IMR-90 (cell line): ENCODE measurements at regions not wholly inside any gene's neighbourhood (a gene's known extent, or its start where the extent isn't known, plus 50 kb on each side); places are given as distances from the start of the nearest gene placed in this dataset.

ENCODE experiments used
- ATAC-seq: fragments of 200-7000 bp; cut with Tn5 transposase; 2 replicates; pipeline ENCODE4 v1.9.1; 2020; ENCODE audit warnings: low read depth, mild to moderate bottlenecking, moderate library complexity
- BruUV-seq: library from RNA; stranded (reverse); fragments of 400-500 nt; replicated peaks from 2 replicates; lab custom pipeline; 2021; lab: Mats Ljungman, UMichigan
- CTCF ChIA-PET: fragments of 300-600 bp; formaldehyde crosslinking; extraction: SDS; loops from one replicate; lab custom pipeline; 2021; ENCODE audit warnings: antibody characterized with exemption; lab: Yijun Ruan, JAX
- POLR2A ChIA-PET: fragments of 300-600 bp; sonication (Branson Sonifier 250); formaldehyde crosslinking; loops from one replicate; lab custom pipeline; 2022; ENCODE audit warnings: antibody characterized with exemption; ENCODE audit not compliant: unreplicated experiment; lab: Charles Lee
- DNase-seq: peaks from one replicate; pipeline ENCODE4 v3.0.0; 2013
- H2AFZ ChIP-seq: replicated peaks from 2 replicates; pipeline ENCODE3; 2013; ENCODE audit warnings: low read length, mild to moderate bottlenecking; ENCODE audit not compliant: poor library complexity
- H2AK5ac ChIP-seq: 2 replicates; pipeline ENCODE4 v1.6.1; 2013; ENCODE audit warnings: low read depth, low read length, inconsistent platforms
- H2AK9ac ChIP-seq: replicated peaks from 2 replicates; pipeline ENCODE3; 2013; ENCODE audit warnings: mild to moderate bottlenecking, low read depth, low read length, moderate library complexity; ENCODE audit not compliant: poor library complexity
- H2BK120ac ChIP-seq: 2 replicates; pipeline ENCODE4 v1.6.1; 2013; ENCODE audit warnings: low read depth, low read length, inconsistent platforms
- H2BK15ac ChIP-seq: 3 replicates; pipeline ENCODE4 v1.6.1; 2013; ENCODE audit warnings: low read depth, low read length, inconsistent platforms
- H2BK20ac ChIP-seq: 2 replicates; pipeline ENCODE4 v1.6.1; 2013; ENCODE audit warnings: low read depth, mild to moderate bottlenecking, inconsistent platforms, low read length, moderate library complexity
- H2BK5ac ChIP-seq: 2 replicates; pipeline ENCODE4 v1.6.1; 2013; ENCODE audit warnings: mild to moderate bottlenecking, low read depth, low read length, inconsistent platforms; ENCODE audit not compliant: poor library complexity, severe bottlenecking
- H3K14ac ChIP-seq: replicated peaks from 2 replicates; pipeline ENCODE4 v1.6.1; 2013; ENCODE audit warnings: low read depth, low read length, inconsistent platforms
- H3K18ac ChIP-seq: 2 replicates; pipeline ENCODE4 v1.6.1; 2013; ENCODE audit warnings: low read depth, low read length, control low read depth
- H3K23ac ChIP-seq: 2 replicates; pipeline ENCODE4 v1.6.1; 2013; ENCODE audit warnings: low read depth, low read length, inconsistent platforms
- H3K27ac ChIP-seq: 2 replicates; pipeline ENCODE4 v1.5.1; 2013; ENCODE audit warnings: mild to moderate bottlenecking, control low read depth, low read length; ENCODE audit not compliant: insufficient read depth
- H3K27me3 ChIP-seq: 2 replicates; pipeline ENCODE4 v1.6.1; 2013; ENCODE audit warnings: low read length; ENCODE audit not compliant: control insufficient read depth, insufficient read depth
- H3K36me3 ChIP-seq: 2 replicates; pipeline ENCODE4 v1.6.1; 2013; ENCODE audit warnings: low read length, mixed read lengths; ENCODE audit not compliant: control insufficient read depth, insufficient read depth
- H3K4ac ChIP-seq: 2 replicates; pipeline ENCODE4 v1.6.1; 2013; ENCODE audit warnings: low read depth, low read length, inconsistent platforms
- H3K4me1 ChIP-seq: 2 replicates; pipeline ENCODE4 v1.6.1; 2013; ENCODE audit warnings: low read length, mixed read lengths; ENCODE audit not compliant: control insufficient read depth, insufficient read depth
- H3K4me2 ChIP-seq: 2 replicates; pipeline ENCODE4 v1.6.1; 2013; ENCODE audit warnings: low read depth, mild to moderate bottlenecking, control low read depth, low read length, moderate library complexity
- H3K4me3 ChIP-seq: 2 replicates; pipeline ENCODE4 v1.5.1; 2013; ENCODE audit warnings: low read depth, mild to moderate bottlenecking, control low read depth, low read length, moderate library complexity; ENCODE audit not compliant: insufficient read depth
- H3K56ac ChIP-seq: 2 replicates; pipeline ENCODE4 v1.6.1; 2013; ENCODE audit warnings: low read length, inconsistent platforms; ENCODE audit not compliant: insufficient read depth; ENCODE audit errors: extremely low read depth
- H3K79me1 ChIP-seq, 2 experiments: 2 replicates each; pipeline ENCODE4 v1.6.1; 2013; ENCODE audit warnings: low read length in 2 of 2, inconsistent platforms in 1 of 2, low read depth in 1 of 2
- H3K9ac ChIP-seq: 2 replicates; pipeline ENCODE4 v1.6.1; 2013; ENCODE audit warnings: low read depth, low read length, control low read depth
- H3K9me1 ChIP-seq: 2 replicates; pipeline ENCODE4 v1.6.1; 2013; ENCODE audit warnings: low read length, inconsistent platforms; ENCODE audit not compliant: insufficient read depth
- H3K9me3 ChIP-seq: 2 replicates; pipeline ENCODE4 v1.6.1; 2013; ENCODE audit warnings: low read length; ENCODE audit not compliant: control insufficient read depth, insufficient read depth
- H4K20me1 ChIP-seq: 2 replicates; pipeline ENCODE4 v1.6.1; 2013; ENCODE audit warnings: low read length, inconsistent platforms; ENCODE audit not compliant: insufficient read depth
- H4K5ac ChIP-seq: 2 replicates; pipeline ENCODE4 v1.6.1; 2013; ENCODE audit warnings: mild to moderate bottlenecking, low read depth, low read length, control low read depth
- H4K8ac ChIP-seq, 2 experiments: 2 replicates each; pipeline ENCODE4 v1.6.1; 2013; ENCODE audit warnings: low read depth in 2 of 2, low read length in 2 of 2, control low read depth in 1 of 2, inconsistent platforms in 1 of 2
- H4K91ac ChIP-seq: 2 replicates; pipeline ENCODE4 v1.6.1; 2013; ENCODE audit warnings: low read depth, low read length, inconsistent platforms; ENCODE audit not compliant: insufficient read depth
- BHLHE40 ChIP-seq: fragments of 150-350 bp; IDR thresholded peaks from 2 replicates; pipeline ENCODE4 v1.6.1; 2016; ENCODE audit warnings: mild to moderate bottlenecking, low read depth, low read length
- CEBPB ChIP-seq: IDR thresholded peaks from 2 replicates; pipeline ENCODE4 v1.6.1; 2012; ENCODE audit warnings: low read depth, low read length, improper control_type of control experiment
- CHD1 ChIP-seq: IDR thresholded peaks from 2 replicates; pipeline ENCODE4 v1.6.1; 2012; ENCODE audit warnings: low read depth, low read length, improper control_type of control experiment
- FOS ChIP-seq: fragments of 150-350 bp; IDR thresholded peaks from 2 replicates; pipeline ENCODE4 v1.6.1; 2016; ENCODE audit warnings: low read depth, low read length
- MAFK ChIP-seq: IDR thresholded peaks from 2 replicates; pipeline ENCODE4 v1.6.1; 2012; ENCODE audit warnings: low read depth, low read length, improper control_type of control experiment
- MAZ ChIP-seq: IDR thresholded peaks from 2 replicates; pipeline ENCODE4 v1.6.1; 2012; ENCODE audit warnings: low read depth, mild to moderate bottlenecking, low read length, improper control_type of control experiment, moderate library complexity, borderline replicate concordance
- MXI1 ChIP-seq: IDR thresholded peaks from 2 replicates; pipeline ENCODE4 v1.6.1; 2012; ENCODE audit warnings: low read depth, mild to moderate bottlenecking, low read length, moderate library complexity, borderline replicate concordance
- NFE2L2 ChIP-seq: fragments of 150-350 bp; IDR thresholded peaks from 2 replicates; pipeline ENCODE4 v1.6.1; 2016; ENCODE audit warnings: low read depth, mild to moderate bottlenecking, low read length
- POLR2A ChIP-seq: IDR thresholded peaks from 2 replicates; pipeline ENCODE4 v1.6.1; 2012; ENCODE audit warnings: mild to moderate bottlenecking, low read depth, low read length
- RAD21 ChIP-seq: IDR thresholded peaks from 2 replicates; pipeline ENCODE4 v1.6.1; 2012; ENCODE audit warnings: low read length, improper control_type of control experiment
- RCOR1 ChIP-seq: IDR thresholded peaks from 2 replicates; pipeline ENCODE4 v1.6.1; 2012; ENCODE audit warnings: mild to moderate bottlenecking, low read length, improper control_type of control experiment; ENCODE audit not compliant: insufficient replicate concordance
- RFX5 ChIP-seq: IDR thresholded peaks from 2 replicates; pipeline ENCODE4 v1.8.0; 2012; ENCODE audit warnings: low read depth, mild to moderate bottlenecking, low read length, moderate library complexity
- SMC3 ChIP-seq: fragments of 150-350 bp; IDR thresholded peaks from 2 replicates; pipeline ENCODE4 v1.6.1; 2016; ENCODE audit warnings: low read depth, mild to moderate bottlenecking, antibody characterized with exemption, low read length, moderate library complexity
- WGBS, 2 experiments: methylation state at CpG; one replicate each; pipeline versions ENCODE4 v1.1.5 to v1.1.7; 2013; ENCODE audit warnings: missing lambda C conversion rate in 2 of 2; ENCODE audit not compliant: insufficient read length in 1 of 2; ENCODE audit errors: extremely low coverage in 2 of 2; 5-methylcytosine and 5-hydroxymethylcytosine counted together
- dilution Hi-C: fragments of 300-500 bp; cut with HindIII; formaldehyde crosslinking; loops from one replicate; pipeline ENCODE4 v1.14.3; 2018; ENCODE audit warnings: low sequenced_read_pairs; ENCODE audit not compliant: unreplicated experiment
- in situ Hi-C: fragments of 300-500 bp; cut with MboI; formaldehyde crosslinking; loops from 3 replicates; pipeline ENCODE4 v1.14.3; 2019; ENCODE audit warnings: low sequenced_read_pairs, inconsistent platforms, mixed read lengths
- intact Hi-C: fragments of 100-400 bp; cut with micrococcal nuclease; formaldehyde crosslinking; loops from 2 replicates; pipeline ENCODE4 v1.10.0; 2022
- TF ChIP-seq, protein P1 (sequence below): conservative IDR thresholded peaks from 2 replicates; pipeline ENCODE4 v1.5.1; 2012; ENCODE audit warnings: mild to moderate bottlenecking, low read depth, low read length, improper control_type of control experiment
- TF ChIP-seq, protein P2 (sequence below): fragments of 150-350 bp; IDR thresholded peaks from 2 replicates; pipeline ENCODE4 v1.6.1; 2017; ENCODE audit warnings: mild to moderate bottlenecking, antibody characterized with exemption, low read length, low read depth
- TF ChIP-seq, protein P3 (sequence below): fragments of 150-350 bp; IDR thresholded peaks from 2 replicates; pipeline ENCODE4 v1.6.1; 2016; ENCODE audit warnings: low read depth, mild to moderate bottlenecking, low read length, moderate library complexity, borderline replicate concordance

DNA sequence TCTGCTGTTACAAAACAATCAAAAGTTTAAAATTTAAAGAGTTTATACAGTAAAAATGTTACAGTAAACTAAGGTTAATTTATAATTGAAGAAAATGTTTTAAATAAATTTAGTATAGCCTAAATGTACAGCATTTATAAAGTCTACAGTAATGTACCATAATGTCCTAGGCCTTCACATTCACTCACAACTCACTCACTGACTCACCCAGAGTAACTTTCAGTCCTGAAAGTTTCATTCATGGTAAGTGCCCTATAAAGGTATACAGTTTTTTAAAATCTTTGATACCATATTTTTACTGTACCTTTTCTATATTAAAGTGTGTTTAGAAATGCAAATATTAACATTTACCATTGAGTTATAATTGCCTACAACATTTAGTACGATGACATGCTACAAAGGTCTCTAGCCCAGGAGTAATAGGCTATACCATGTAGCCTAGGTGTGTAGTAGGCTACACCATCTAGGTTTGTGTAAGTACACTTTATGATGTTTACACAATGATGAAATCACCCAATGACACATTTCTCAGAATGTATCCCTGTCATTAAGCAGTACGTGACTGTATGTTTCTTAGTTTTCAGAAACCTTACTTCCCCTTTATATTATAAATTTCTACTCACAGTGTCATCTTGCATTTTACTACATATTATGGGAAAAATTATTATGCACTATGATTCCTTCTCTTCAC is 320.8 kb downstream of the ADAM29 start:
- BruUV-seq = no TSS peak
- no peak for TF ChIP-seq RAD21
- TF ChIP-seq MAFK = no peak
- TF ChIP-seq, protein P1, sequence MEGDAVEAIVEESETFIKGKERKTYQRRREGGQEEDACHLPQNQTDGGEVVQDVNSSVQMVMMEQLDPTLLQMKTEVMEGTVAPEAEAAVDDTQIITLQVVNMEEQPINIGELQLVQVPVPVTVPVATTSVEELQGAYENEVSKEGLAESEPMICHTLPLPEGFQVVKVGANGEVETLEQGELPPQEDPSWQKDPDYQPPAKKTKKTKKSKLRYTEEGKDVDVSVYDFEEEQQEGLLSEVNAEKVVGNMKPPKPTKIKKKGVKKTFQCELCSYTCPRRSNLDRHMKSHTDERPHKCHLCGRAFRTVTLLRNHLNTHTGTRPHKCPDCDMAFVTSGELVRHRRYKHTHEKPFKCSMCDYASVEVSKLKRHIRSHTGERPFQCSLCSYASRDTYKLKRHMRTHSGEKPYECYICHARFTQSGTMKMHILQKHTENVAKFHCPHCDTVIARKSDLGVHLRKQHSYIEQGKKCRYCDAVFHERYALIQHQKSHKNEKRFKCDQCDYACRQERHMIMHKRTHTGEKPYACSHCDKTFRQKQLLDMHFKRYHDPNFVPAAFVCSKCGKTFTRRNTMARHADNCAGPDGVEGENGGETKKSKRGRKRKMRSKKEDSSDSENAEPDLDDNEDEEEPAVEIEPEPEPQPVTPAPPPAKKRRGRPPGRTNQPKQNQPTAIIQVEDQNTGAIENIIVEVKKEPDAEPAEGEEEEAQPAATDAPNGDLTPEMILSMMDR = no peak
- no peak for TF ChIP-seq FOS
- TF ChIP-seq RCOR1 = no peak
- TF ChIP-seq CHD1 = no peak
- no peak for TF ChIP-seq MXI1
- TF ChIP-seq CEBPB = no peak
- TF ChIP-seq, protein P2, sequence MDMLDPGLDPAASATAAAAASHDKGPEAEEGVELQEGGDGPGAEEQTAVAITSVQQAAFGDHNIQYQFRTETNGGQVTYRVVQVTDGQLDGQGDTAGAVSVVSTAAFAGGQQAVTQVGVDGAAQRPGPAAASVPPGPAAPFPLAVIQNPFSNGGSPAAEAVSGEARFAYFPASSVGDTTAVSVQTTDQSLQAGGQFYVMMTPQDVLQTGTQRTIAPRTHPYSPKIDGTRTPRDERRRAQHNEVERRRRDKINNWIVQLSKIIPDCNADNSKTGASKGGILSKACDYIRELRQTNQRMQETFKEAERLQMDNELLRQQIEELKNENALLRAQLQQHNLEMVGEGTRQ = no peak
- no peak for TF ChIP-seq RFX5
- TF ChIP-seq POLR2A = no peak
- no peak for TF ChIP-seq SMC3
- no peak for TF ChIP-seq BHLHE40
- no peak for TF ChIP-seq NFE2L2
- no peak for TF ChIP-seq MAZ
- TF ChIP-seq, protein P3, sequence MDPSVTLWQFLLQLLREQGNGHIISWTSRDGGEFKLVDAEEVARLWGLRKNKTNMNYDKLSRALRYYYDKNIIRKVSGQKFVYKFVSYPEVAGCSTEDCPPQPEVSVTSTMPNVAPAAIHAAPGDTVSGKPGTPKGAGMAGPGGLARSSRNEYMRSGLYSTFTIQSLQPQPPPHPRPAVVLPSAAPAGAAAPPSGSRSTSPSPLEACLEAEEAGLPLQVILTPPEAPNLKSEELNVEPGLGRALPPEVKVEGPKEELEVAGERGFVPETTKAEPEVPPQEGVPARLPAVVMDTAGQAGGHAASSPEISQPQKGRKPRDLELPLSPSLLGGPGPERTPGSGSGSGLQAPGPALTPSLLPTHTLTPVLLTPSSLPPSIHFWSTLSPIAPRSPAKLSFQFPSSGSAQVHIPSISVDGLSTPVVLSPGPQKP = no peak
- no peak overlapping the region for H3K27ac ChIP-seq
- no peak overlapping the region for H4K91ac ChIP-seq
- H2AFZ ChIP-seq = no peak overlapping the region
- no peak overlapping the region for H3K23ac ChIP-seq
- no peak overlapping the region for H2AK5ac ChIP-seq
- H2AK9ac ChIP-seq = no peak overlapping the region
- no peaks in the 10 kb centered on the region for H3K27me3 ChIP-seq
- no peak overlapping the region for H3K4ac ChIP-seq
- no peak overlapping the region for H3K18ac ChIP-seq
- H3K36me3 ChIP-seq = no peaks in the 10 kb centered on the region
- ATAC-seq = no peak
- no peak overlapping the region for H4K5ac ChIP-seq
- H4K8ac ChIP-seq = no peak overlapping the region
- POLR2A ChIA-PET = no interaction called here
- CTCF ChIA-PET = interaction anchor here (0.6 kb wide), 1 partner anchor 211 kb away, joined by 3 read pairs; no protein-coding TSS in a partner anchor
- no CpG with 5 or more reads among the region's 2 CpGs for WGBS, 2 experiments
- H3K79me1 ChIP-seq = no peaks in the 10 kb centered on the region
- H3K4me1 ChIP-seq = no peaks in the 10 kb centered on the region
- no peak overlapping the region for H2BK20ac ChIP-seq
- DNase-seq = no peak
- no peaks in the 10 kb centered on the region for H3K9me1 ChIP-seq
- H3K4me3 ChIP-seq = no peak overlapping the region
- no peak overlapping the region for H3K4me2 ChIP-seq
- no peak overlapping the region for H2BK5ac ChIP-seq
- no peak overlapping the region for H3K9ac ChIP-seq
- H2BK15ac ChIP-seq = no peak overlapping the region
- in situ Hi-C loops (no loop called here), intact Hi-C loops (no loop called here), dilution Hi-C loops (no loop called here)
- no peak overlapping the region for H2BK120ac ChIP-seq
- H3K9me3 ChIP-seq = no peaks in the 10 kb centered on the region
- H3K14ac ChIP-seq = no peak overlapping the region
- no peak overlapping the region for H3K56ac ChIP-seq
- no peaks in the 10 kb centered on the region for H4K20me1 ChIP-seq
